ENCODE measurements at regions not wholly inside any gene's neighbourhood (a gene's known extent, or its start where the extent isn't known, plus 50 kb on each side); places are given as distances from the start of the nearest gene placed in this dataset.

- H3K27ac ChIP-seq, result no peak overlapping the region
- TF ChIP-seq, protein P1, sequence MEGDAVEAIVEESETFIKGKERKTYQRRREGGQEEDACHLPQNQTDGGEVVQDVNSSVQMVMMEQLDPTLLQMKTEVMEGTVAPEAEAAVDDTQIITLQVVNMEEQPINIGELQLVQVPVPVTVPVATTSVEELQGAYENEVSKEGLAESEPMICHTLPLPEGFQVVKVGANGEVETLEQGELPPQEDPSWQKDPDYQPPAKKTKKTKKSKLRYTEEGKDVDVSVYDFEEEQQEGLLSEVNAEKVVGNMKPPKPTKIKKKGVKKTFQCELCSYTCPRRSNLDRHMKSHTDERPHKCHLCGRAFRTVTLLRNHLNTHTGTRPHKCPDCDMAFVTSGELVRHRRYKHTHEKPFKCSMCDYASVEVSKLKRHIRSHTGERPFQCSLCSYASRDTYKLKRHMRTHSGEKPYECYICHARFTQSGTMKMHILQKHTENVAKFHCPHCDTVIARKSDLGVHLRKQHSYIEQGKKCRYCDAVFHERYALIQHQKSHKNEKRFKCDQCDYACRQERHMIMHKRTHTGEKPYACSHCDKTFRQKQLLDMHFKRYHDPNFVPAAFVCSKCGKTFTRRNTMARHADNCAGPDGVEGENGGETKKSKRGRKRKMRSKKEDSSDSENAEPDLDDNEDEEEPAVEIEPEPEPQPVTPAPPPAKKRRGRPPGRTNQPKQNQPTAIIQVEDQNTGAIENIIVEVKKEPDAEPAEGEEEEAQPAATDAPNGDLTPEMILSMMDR (IDR thresholded peaks at IDR 0.05), result no peak
- no peaks in the 10 kb centered on the region for H3K36me3 ChIP-seq
- peaks cover 0 to 3% of the 10 kb centered on the region in 2 experiments for H3K4me1 ChIP-seq (ENCODE audit: control insufficient read depth in 1 of 2, insufficient read depth in 1 of 2, low read depth in 1 of 2, low read length in 1 of 2)
- no peak overlapping the region for H3K4me3 ChIP-seq (ENCODE audit: low read depth in 1 of 2, low read length in 1 of 2)
- no peaks in the 10 kb centered on the region for H3K27me3 ChIP-seq
- no peaks in the 10 kb centered on the region for H3K9me3 ChIP-seq
These were observed 219.2 kb upstream of the MAP3K1 start for GRCh38 chr5:56596155-56596554.

DNA sequence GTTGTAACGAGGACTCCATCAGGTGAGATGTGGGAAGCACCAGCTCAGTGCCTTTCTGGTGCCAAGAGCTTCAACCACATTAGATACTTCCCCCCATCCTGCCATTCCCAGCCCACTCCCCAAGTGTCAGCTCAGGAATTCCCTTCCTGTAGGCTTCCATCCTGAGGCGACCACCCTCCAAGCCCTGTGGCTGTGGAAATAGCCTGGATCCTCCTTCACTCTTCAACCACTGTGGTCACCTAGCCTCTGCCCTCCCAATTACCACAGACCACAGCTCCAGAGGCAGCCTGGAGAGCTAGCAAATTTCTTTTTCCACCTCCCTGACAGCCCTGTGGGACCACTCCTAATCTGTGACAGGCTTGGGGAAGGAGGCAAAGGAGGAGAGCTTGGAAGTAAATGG lies 219.8 kb upstream of the MAP3K1 start:
- no peak overlapping the region for H3K27ac ChIP-seq
- H3K4me1 ChIP-seq (ENCODE audit: control insufficient read depth in 1 of 2, insufficient read depth in 1 of 2, low read depth in 1 of 2, low read length in 1 of 2), result peaks cover 0 to 3% of the 10 kb centered on the region in 2 experiments
- TF ChIP-seq, protein P1 (IDR thresholded peaks at IDR 0.05), result no peak
- no peak overlapping the region for H3K4me3 ChIP-seq (ENCODE audit: low read depth in 1 of 2, low read length in 1 of 2)
- no peaks in the 10 kb centered on the region for H3K36me3 ChIP-seq
- no peaks in the 10 kb centered on the region for H3K9me3 ChIP-seq
- H3K27me3 ChIP-seq, result no peaks in the 10 kb centered on the region

- Histone ChIP-seq H3K9me3 (no peaks in the 10 kb centered on the region), H3K27ac (no peak overlapping the region), H3K27me3 (no peaks in the 10 kb centered on the region), H3K36me3 (no peaks in the 10 kb centered on the region), H3K4me1 (ENCODE audit: control insufficient read depth in 1 of 2, insufficient read depth in 1 of 2, low read depth in 1 of 2, low read length in 1 of 2) (peaks cover 0 to 3% of the 10 kb centered on the region in 2 experiments), H3K4me3 (ENCODE audit: low read depth in 1 of 2, low read length in 1 of 2) (no peak overlapping the region)
- TF ChIP-seq, protein P1 (IDR thresholded peaks at IDR 0.05), result no peak
These were observed 220.6 kb upstream of the MAP3K1 start for GRCh38 chr5:56594792-56595191.

GRCh38 chr5:56591081-56591480 lies 224.3 kb upstream of the MAP3K1 start:
- H3K4me1 ChIP-seq (ENCODE audit: control insufficient read depth in 1 of 2, insufficient read depth in 1 of 2, low read depth in 1 of 2, low read length in 1 of 2), result peaks cover 29 to 30% of the 10 kb centered on the region in 2 experiments
- no peak overlapping the region for H3K4me3 ChIP-seq (ENCODE audit: low read depth in 1 of 2, low read length in 1 of 2)
- TF ChIP-seq, protein P1 (IDR thresholded peaks at IDR 0.05), result no peak
- H3K27ac ChIP-seq, result no peak overlapping the region
- H3K27me3 ChIP-seq, result no peaks in the 10 kb centered on the region
- H3K36me3 ChIP-seq, result no peaks in the 10 kb centered on the region
- H3K9me3 ChIP-seq, result no peaks in the 10 kb centered on the region

- Histone ChIP-seq H3K9me3 (no peaks in the 10 kb centered on the region), H3K27ac (peak overlapping the region; percentile 60), H3K27me3 (no peaks in the 10 kb centered on the region), H3K36me3 (no peaks in the 10 kb centered on the region), H3K4me1 (ENCODE audit: control insufficient read depth in 1 of 2, insufficient read depth in 1 of 2, low read depth in 1 of 2, low read length in 1 of 2) (peaks cover 38 to 42% of the 10 kb centered on the region in 2 experiments), H3K4me3 (ENCODE audit: low read depth in 1 of 2, low read length in 1 of 2) (no peak overlapping the region)
- TF ChIP-seq, protein P1 (IDR thresholded peaks at IDR 0.05), result no peak
These were observed 225.9 kb upstream of the MAP3K1 start for GRCh38 chr5:56589481-56589860.

Measured in neutrophil (primary cell).